HEK293T (cell line): ENCODE measurements at regions not wholly inside any gene's neighbourhood (a gene's known extent, or its start where the extent isn't known, plus 50 kb on each side); places are given as distances from the start of the nearest gene placed in this dataset.

Experiments
- CTCF ChIA-PET: fragments of 350-600 bp; formaldehyde crosslinking; extraction: SDS; loops from one replicate; lab custom pipeline; 2021; ENCODE audit warnings: antibody characterized with exemption, inconsistent platforms; lab: Yijun Ruan, JAX
- POLR2A ChIA-PET: fragments of 350-600 bp; formaldehyde crosslinking; extraction: SDS; loops from one replicate; lab custom pipeline; 2020; ENCODE audit warnings: antibody characterized with exemption, inconsistent platforms; lab: Yijun Ruan, JAX
- DNase-seq: peaks from one replicate; pipeline ENCODE4 v3.0.0; 2012; ENCODE audit warnings: mixed read lengths; ENCODE audit errors: extremely low spot score
- ARNT ChIP-seq: fragments of 450-650 bp; IDR thresholded peaks from 2 replicates; pipeline ENCODE4 v1.6.1; 2017; ENCODE audit warnings: mild to moderate bottlenecking
- BHLHE40 ChIP-seq: fragments of 450-650 bp; IDR thresholded peaks from 2 replicates; pipeline ENCODE4 v1.6.1; 2016; ENCODE audit warnings: mild to moderate bottlenecking, moderate library complexity, borderline replicate concordance
- CTBP1 ChIP-seq: fragments of 450-650 bp; IDR thresholded peaks from 2 replicates; pipeline ENCODE4 v1.6.1; 2016; ENCODE audit warnings: borderline replicate concordance
- ELF4 ChIP-seq: fragments of 450-650 bp; IDR thresholded peaks from 2 replicates; pipeline ENCODE4 v1.6.1; 2017; ENCODE audit warnings: antibody characterized with exemption
- FOXA1 ChIP-seq: fragments of 450-650 bp; IDR thresholded peaks from 2 replicates; pipeline ENCODE4 v1.6.1; 2016; ENCODE audit warnings: mild to moderate bottlenecking
- FOXK2 ChIP-seq: fragments of 450-650 bp; IDR thresholded peaks from 2 replicates; pipeline ENCODE4 v1.6.1; 2016; ENCODE audit warnings: mild to moderate bottlenecking
- FOXM1 ChIP-seq: fragments of 450-650 bp; IDR thresholded peaks from 2 replicates; pipeline ENCODE4 v1.6.1; 2017; ENCODE audit warnings: mild to moderate bottlenecking, borderline replicate concordance
- HDGF ChIP-seq: fragments of 450-650 bp; IDR thresholded peaks from 2 replicates; pipeline ENCODE4 v1.6.1; 2017; ENCODE audit warnings: antibody characterized with exemption, borderline replicate concordance
- L3MBTL2 ChIP-seq: fragments of 450-650 bp; conservative IDR thresholded peaks from 2 replicates; pipeline ENCODE4 v1.6.1; 2016; ENCODE audit warnings: mild to moderate bottlenecking
- LEF1 ChIP-seq: fragments of 450-650 bp; IDR thresholded peaks from 2 replicates; pipeline ENCODE4 v1.6.1; 2017; ENCODE audit warnings: mild to moderate bottlenecking, borderline replicate concordance
- NFRKB ChIP-seq: fragments of 450-650 bp; IDR thresholded peaks from 2 replicates; pipeline ENCODE4 v1.6.1; 2016; ENCODE audit warnings: mild to moderate bottlenecking, moderate library complexity
- SP1 ChIP-seq: fragments of 450-650 bp; IDR thresholded peaks from 2 replicates; pipeline ENCODE4 v1.6.1; 2017
- SUZ12 ChIP-seq: fragments of 450-650 bp; IDR thresholded peaks from 2 replicates; pipeline ENCODE4 v1.6.1; 2016; ENCODE audit warnings: mild to moderate bottlenecking
- TARDBP ChIP-seq: fragments of 450-650 bp; IDR thresholded peaks from 2 replicates; pipeline ENCODE4 v1.6.1; 2016
- ZNF384 ChIP-seq: fragments of 450-650 bp; IDR thresholded peaks from 2 replicates; pipeline ENCODE4 v1.6.1; 2016
- TF ChIP-seq, protein P1 (sequence below): fragments of 450-650 bp; IDR thresholded peaks from 2 replicates; pipeline ENCODE4 v1.6.1; 2016

GRCh38 chr22:26981541-26981940, 324.2 kb downstream of the MIAT start:
- TF ChIP-seq ARNT (no peak), FOXA1 (no peak), LEF1 (no peak), HDGF (no peak), TARDBP (no peak), BHLHE40 (no peak), SP1 (no peak), CTBP1 (no peak)
- ChIA-PET CTCF (no interaction called here), POLR2A (no interaction called here)
- no peak for DNase-seq

DNA sequence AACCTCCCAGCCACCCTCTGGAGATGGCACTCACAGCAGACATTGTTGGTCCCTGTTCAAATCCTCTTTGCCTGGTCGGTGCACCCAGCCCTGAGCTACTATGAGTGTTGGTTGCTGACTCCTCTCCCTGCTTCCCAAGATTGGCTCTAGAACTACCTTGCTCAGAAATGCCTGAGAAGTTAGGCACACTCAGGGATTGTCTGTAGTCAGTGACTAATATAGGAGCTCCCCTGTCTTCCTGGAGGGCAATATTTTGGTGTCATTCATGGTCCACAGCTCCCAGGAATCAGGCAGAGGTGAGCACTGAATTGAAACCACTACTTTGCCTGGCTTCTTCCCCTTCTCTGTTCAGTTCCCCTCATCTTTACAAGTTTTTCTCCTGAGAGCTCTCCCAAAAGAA, 325.9 kb downstream of the MIAT start:
- POLR2A ChIA-PET = no interaction called here
- TF ChIP-seq L3MBTL2 = no peak
- CTCF ChIA-PET = no interaction called here
- DNase-seq = no peak

GRCh38 chr22:26985206-26985605, 327.8 kb downstream of the MIAT start:
- no peak for TF ChIP-seq FOXA1
- no peak for TF ChIP-seq TARDBP
- no peak for TF ChIP-seq SUZ12
- TF ChIP-seq FOXK2 = no peak
- ChIA-PET CTCF (no interaction called here), POLR2A (no interaction called here)
- DNase-seq = no peak

DNA sequence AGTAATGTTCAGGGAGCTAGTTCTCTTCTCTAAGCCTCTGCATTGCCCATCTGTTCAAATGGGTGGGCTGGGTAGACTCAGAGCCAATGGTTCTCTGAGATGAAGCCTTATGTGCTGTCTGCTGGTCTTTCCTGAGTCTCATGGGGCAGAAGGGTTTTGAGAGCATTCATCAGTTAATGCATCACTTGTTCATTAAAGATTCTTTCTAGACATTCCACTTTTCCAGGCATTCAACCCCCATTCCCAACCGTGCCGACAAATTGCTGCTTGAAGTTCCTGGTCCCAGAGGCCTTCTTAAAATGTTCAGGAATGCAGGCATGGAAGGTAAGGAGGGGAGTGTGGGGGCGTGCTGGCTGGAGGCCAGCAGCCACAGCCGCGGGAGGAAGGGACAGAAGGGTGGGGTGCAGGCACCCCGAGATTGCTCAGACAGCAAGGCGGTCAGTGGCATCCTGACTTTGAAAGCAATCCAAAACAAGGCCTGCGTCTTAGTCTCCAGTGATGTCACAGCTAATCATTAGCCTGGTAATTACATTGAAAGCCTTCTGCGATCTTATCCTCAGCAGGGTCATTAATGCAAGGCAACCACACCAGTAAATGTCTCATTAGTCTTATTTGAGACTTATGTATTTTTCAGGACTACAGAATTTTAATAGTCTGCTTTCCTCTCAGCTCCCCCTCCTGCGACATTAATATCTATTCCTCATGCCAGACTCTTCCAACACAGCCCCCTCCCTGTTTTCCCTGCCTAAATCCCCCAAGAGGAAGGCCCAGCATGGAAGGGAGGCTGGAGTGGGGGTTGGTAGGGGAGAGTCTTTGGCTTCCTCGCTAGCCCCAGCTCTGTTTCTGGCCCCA, 328.8 kb downstream of the MIAT start:
- no peak for TF ChIP-seq CTBP1
- TF ChIP-seq TARDBP = no peak
- TF ChIP-seq, protein P1, sequence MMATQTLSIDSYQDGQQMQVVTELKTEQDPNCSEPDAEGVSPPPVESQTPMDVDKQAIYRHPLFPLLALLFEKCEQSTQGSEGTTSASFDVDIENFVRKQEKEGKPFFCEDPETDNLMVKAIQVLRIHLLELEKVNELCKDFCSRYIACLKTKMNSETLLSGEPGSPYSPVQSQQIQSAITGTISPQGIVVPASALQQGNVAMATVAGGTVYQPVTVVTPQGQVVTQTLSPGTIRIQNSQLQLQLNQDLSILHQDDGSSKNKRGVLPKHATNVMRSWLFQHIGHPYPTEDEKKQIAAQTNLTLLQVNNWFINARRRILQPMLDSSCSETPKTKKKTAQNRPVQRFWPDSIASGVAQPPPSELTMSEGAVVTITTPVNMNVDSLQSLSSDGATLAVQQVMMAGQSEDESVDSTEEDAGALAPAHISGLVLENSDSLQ = no peak
- no peak for TF ChIP-seq L3MBTL2
- TF ChIP-seq HDGF = no peak
- TF ChIP-seq ZNF384 = no peak
- no peak for TF ChIP-seq ARNT
- no peak for TF ChIP-seq FOXK2
- no peak for DNase-seq
- CTCF ChIA-PET = no interaction called here
- POLR2A ChIA-PET = no interaction called here

GRCh38 chr22:26986884-26987283, 329.5 kb downstream of the MIAT start:
- no peak for DNase-seq
- no peak for TF ChIP-seq ELF4
- TF ChIP-seq L3MBTL2 = no peak
- no peak for TF ChIP-seq CTBP1
- no peak for TF ChIP-seq HDGF
- TF ChIP-seq TARDBP = no peak
- TF ChIP-seq, protein P1 = no peak
- TF ChIP-seq SP1 = no peak
- no peak for TF ChIP-seq FOXK2
- no peak for TF ChIP-seq BHLHE40
- no peak for TF ChIP-seq ARNT
- TF ChIP-seq FOXM1 = no peak
- no peak for TF ChIP-seq LEF1
- no peak for TF ChIP-seq FOXA1
- CTCF ChIA-PET = no interaction called here
- POLR2A ChIA-PET = no interaction called here

GRCh38 chr22:26990503-26991189, 333.3 kb downstream of the MIAT start:
- no peak for DNase-seq
- no peak for TF ChIP-seq SP1
- ChIA-PET CTCF (no interaction called here), POLR2A (no interaction called here)

DNA sequence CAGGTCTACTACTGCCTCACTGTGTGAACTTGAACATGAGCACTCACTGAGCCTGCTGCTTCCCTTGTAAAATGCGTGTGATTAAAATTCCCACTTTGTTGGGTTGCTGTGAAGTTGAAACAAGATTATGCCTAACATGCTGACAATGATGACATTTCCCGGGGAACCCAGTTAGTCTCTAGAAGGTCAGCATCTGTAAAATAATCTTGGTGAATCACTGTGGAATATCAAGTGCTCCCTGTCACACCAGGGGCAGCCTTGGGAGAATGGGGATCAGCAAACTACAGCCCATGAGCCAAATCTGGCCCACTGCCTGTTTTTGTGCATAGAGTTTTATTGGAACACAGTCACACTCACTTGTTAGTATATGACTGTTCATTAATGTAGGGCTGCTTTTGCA, 335.2 kb downstream of the MIAT start:
- ChIA-PET CTCF (no interaction called here), POLR2A (no interaction called here)
- no peak for DNase-seq
- TF ChIP-seq FOXA1 = no peak

GRCh38 chr22:26993886-26994285, 336.5 kb downstream of the MIAT start:
- POLR2A ChIA-PET = no interaction called here
- no peak for DNase-seq
- TF ChIP-seq FOXM1 (no peak), ARNT (no peak), LEF1 (no peak), HDGF (no peak), SP1 (no peak), NFRKB (no peak), TARDBP (no peak), BHLHE40 (no peak)
- TF ChIP-seq, protein P1 = no peak
- CTCF ChIA-PET = no interaction called here
